GM12865 (cell line): ENCODE measurements at regions not wholly inside any gene's neighbourhood (a gene's known extent, or its start where the extent isn't known, plus 50 kb on each side); places are given as distances from the start of the nearest gene placed in this dataset.

Source experiments
- DNase-seq: peaks from one replicate; pipeline ENCODE4 v3.0.0; 2010; ENCODE audit warnings: low read depth
- H3K4me3 ChIP-seq: 2 replicates; pipeline ENCODE4 v1.5.1; 2011; ENCODE audit warnings: mild to moderate bottlenecking, low read depth, low read length, control low read depth
- CTCF ChIP-seq: IDR thresholded peaks from 2 replicates; pipeline ENCODE4 v1.5.1; 2011; ENCODE audit warnings: low read length, control low read depth, low read depth, inconsistent platforms; ENCODE audit not compliant: insufficient read depth; ENCODE audit errors: missing control alignments

- DNase-seq, result no peak
- H3K4me3 ChIP-seq, result no peak overlapping the region
- no peak for TF ChIP-seq CTCF
Observed at GRCh38 chr4:156620786-156621185, 350.8 kb downstream of the PDGFC start.

- DNase-seq, result no peak
- TF ChIP-seq CTCF, result no peak
- H3K4me3 ChIP-seq, result no peak overlapping the region
Observed at GRCh38 chr4:156619154-156619934, 352.3 kb downstream of the PDGFC start.

GRCh38 chr4:156615066-156615531 lies 356.5 kb downstream of the PDGFC start:
- TF ChIP-seq CTCF, result no peak
- DNase-seq, result no peak
- H3K4me3 ChIP-seq, result no peak overlapping the region

GRCh38 chr4:156614536-156614935 lies 357.1 kb downstream of the PDGFC start:
- H3K4me3 ChIP-seq, result no peak overlapping the region
- TF ChIP-seq CTCF, result no peak
- no peak for DNase-seq

- no peak for TF ChIP-seq CTCF
- DNase-seq, result no peak
- no peak overlapping the region for H3K4me3 ChIP-seq
Observed at GRCh38 chr4:156609421-156609820, 362.2 kb downstream of the PDGFC start.

GRCh38 chr4:156608651-156609050 lies 362.9 kb downstream of the PDGFC start:
- no peak overlapping the region for H3K4me3 ChIP-seq
- no peak for TF ChIP-seq CTCF
- no peak for DNase-seq

GRCh38 chr4:156607478-156607857 lies 364.1 kb downstream of the PDGFC start:
- DNase-seq, result no peak
- H3K4me3 ChIP-seq, result no peak overlapping the region
- TF ChIP-seq CTCF, result no peak
